ENCODE measurements at regions not wholly inside any gene's neighbourhood (a gene's known extent, or its start where the extent isn't known, plus 50 kb on each side); places are given as distances from the start of the nearest gene placed in this dataset.
"Not testable (repeated sequence)": the region's sequence is repeated elsewhere in the genome, so short reads cannot be mapped to it uniquely, and the experiment has no call there.

DNA sequence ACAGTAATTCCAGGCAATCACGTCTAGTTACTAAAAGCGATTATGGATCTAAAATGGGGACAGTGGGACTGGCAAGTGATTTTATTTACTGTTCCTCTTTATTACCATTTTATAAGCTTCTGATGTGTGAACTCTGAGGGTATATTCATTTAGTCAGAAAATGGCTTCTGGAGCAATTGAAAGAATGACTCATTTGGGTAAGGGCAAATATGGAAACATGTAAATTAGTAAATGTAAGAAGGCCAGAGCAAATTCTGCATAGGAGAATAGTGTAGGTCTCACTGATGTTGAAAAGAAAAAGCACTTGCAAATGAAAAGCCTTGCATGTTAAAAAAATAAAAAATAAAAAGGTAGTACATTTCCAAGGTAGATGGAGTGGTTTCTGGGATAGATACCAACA, 262.2 kb downstream of the KLF5 start:
- H3K27me3 Mint-ChIP-seq: no peaks in the 10 kb centered on the region
- H3K36me3 Mint-ChIP-seq (ENCODE audit: low read depth): no peaks in the 10 kb centered on the region
- no peak for DNase-seq
- H3K27ac Mint-ChIP-seq: no peak overlapping the region
- ChIA-PET CTCF (no interaction called here), POLR2A (no interaction called here)
- H3K4me1 Mint-ChIP-seq: no peaks in the 10 kb centered on the region
- H3K4me3 Mint-ChIP-seq: no peak overlapping the region
- H3K9me3 Mint-ChIP-seq: no peaks in the 10 kb centered on the region

GRCh38 chr13:73317140-73317539, 258.3 kb downstream of the KLF5 start:
- ChIA-PET CTCF (interaction anchor here (0.9 kb wide), 1 partner anchor 12 kb away, joined by 3 read pairs; no protein-coding TSS in a partner anchor), POLR2A (no interaction called here)
- no peak overlapping the region for H3K27ac Mint-ChIP-seq
- H3K9me3 Mint-ChIP-seq: peaks cover 9% of the 10 kb centered on the region
- no peaks in the 10 kb centered on the region for H3K4me1 Mint-ChIP-seq
- H3K36me3 Mint-ChIP-seq (ENCODE audit: low read depth): no peaks in the 10 kb centered on the region
- H3K27me3 Mint-ChIP-seq: no peaks in the 10 kb centered on the region
- no peak for DNase-seq
- no peak overlapping the region for H3K4me3 Mint-ChIP-seq

DNA sequence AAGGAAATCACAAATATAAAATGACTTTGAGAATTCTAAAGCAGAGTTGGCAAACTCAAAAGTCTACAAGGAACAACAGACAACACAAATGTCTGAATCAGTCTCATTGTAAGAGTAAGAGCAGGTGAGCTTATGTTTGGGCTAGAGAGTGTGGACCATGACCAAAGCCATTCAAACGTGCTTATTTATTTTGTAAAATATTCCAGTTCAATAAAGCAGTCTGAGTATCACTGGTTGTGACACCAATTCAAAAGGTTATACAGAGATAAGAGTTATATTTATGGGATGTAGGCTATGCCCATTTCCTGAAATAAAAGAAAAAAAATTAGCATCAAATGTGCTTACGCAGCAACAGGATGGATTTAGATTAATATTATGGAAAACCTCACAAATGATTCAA, 251.6 kb downstream of the KLF5 start:
- CTCF ChIA-PET: interaction anchor here (1.1 kb wide), 1 partner anchor 15 kb away, joined by 3 read pairs; no protein-coding TSS in a partner anchor

DNA sequence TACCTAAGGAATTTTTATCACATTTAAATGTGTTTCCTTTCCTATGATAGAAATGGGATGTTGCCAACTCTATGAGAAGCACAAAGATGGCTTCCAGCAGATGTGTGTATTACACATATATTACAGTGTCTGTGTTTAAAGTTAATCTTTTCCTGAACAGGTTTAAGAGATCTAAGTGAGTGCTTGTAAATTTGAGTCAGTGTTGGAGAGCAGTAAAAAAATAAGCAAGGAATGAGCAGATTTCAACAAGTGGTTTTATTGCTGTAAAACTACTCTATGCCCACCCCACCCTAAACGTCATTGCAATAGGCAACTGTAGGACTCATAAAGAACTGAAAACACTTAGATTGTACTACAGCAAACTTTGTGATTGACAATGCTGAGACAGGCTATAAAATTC, 248.7 kb downstream of the KLF5 start:
- no peaks in the 10 kb centered on the region for H3K27me3 Mint-ChIP-seq
- CTCF ChIA-PET: no interaction called here
- no peak overlapping the region for H3K4me3 Mint-ChIP-seq
- peaks cover 5% of the 10 kb centered on the region for H3K4me1 Mint-ChIP-seq
- no peak for DNase-seq
- no peak overlapping the region for H3K27ac Mint-ChIP-seq
- no peaks in the 10 kb centered on the region for H3K36me3 Mint-ChIP-seq (ENCODE audit: low read depth)
- H3K9me3 Mint-ChIP-seq: no peaks in the 10 kb centered on the region
- POLR2A ChIA-PET: no interaction called here

More for the DNA sequence above, 251.6 kb downstream of the KLF5 start:
- POLR2A ChIA-PET: no interaction called here
- H3K4me1 Mint-ChIP-seq: no peaks in the 10 kb centered on the region
- H3K27ac Mint-ChIP-seq: no peak overlapping the region
- no peak for DNase-seq
- H3K36me3 Mint-ChIP-seq (ENCODE audit: low read depth): no peaks in the 10 kb centered on the region
- no peaks in the 10 kb centered on the region for H3K27me3 Mint-ChIP-seq
- no peak overlapping the region for H3K4me3 Mint-ChIP-seq
- H3K9me3 Mint-ChIP-seq: peaks cover 9% of the 10 kb centered on the region

DNA sequence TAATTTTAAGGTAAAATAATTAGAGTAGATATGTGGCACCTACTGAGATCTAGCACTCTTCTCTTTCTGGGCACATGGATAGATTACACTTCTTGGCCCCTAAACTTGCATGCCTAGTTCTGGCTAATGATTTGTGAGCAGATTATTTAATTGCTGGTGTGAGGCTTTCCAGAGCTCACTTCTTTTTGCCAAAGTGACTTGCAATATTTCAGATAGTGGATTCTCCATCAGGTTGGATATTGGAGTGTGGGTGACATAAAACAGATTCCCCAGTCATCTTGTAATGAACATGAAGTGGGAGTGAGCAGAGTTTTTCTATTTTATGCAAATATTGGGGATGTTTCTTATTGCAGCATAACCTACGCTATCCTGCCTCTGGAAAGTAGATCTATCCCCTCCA, 247.9 kb downstream of the KLF5 start:
- Mint-ChIP-seq H3K4me3 (no peak overlapping the region), H3K27me3 (no peaks in the 10 kb centered on the region), H3K27ac (no peak overlapping the region), H3K4me1 (peaks cover 5% of the 10 kb centered on the region), H3K9me3 (no peaks in the 10 kb centered on the region), H3K36me3 (ENCODE audit: low read depth) (no peaks in the 10 kb centered on the region)
- DNase-seq: no peak
- CTCF ChIA-PET: no interaction called here
- POLR2A ChIA-PET: no interaction called here

DNA sequence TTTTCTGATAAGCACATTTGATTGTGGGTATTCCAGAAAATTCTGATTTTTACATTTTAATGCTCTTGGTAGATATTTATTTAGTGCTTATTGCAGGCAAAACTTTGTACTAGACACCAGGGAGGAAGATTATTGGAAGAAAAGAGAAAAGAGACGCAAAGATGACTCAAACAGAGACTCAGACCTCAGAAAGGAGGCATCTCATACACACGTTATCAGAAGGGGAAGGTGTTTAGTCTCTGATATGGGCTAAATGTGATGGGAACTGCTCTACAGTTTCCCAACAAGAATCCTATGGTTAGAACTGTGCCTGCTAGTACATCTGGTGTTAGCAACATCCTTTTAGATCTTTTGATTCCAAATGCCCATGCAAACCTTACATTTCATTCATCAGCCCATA, 245.6 kb downstream of the KLF5 start:
- H3K4me3 Mint-ChIP-seq: no peak overlapping the region

DNA sequence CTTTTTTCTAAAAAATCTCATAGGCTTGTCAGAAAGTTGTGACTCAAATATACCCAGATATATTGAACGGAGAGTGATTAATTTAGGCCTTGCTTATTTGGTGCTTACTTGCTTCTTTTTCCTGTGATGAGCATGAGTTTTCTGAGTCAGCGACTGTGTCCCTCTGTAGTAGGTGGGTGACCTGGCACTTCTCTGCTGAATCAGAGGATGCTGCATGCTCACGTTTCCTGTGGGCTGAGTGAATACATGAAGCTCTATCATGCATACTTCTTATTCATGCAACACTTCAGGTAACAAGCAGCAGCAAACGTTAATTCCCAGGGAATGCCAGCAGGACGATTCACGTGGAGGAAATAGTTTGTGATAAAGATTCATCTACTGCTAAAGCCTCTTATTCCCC, 245.0 kb downstream of the KLF5 start:
- no peak overlapping the region for H3K27ac Mint-ChIP-seq
- H3K9me3 Mint-ChIP-seq: no peaks in the 10 kb centered on the region
- ChIA-PET CTCF (no interaction called here), POLR2A (no interaction called here)
- no peaks in the 10 kb centered on the region for H3K27me3 Mint-ChIP-seq
- DNase-seq: no peak
- no peak overlapping the region for H3K4me3 Mint-ChIP-seq
- H3K4me1 Mint-ChIP-seq: peaks cover 5% of the 10 kb centered on the region
- H3K36me3 Mint-ChIP-seq (ENCODE audit: low read depth): no peaks in the 10 kb centered on the region

More for the DNA sequence above, 245.6 kb downstream of the KLF5 start:
- H3K4me1 Mint-ChIP-seq: peaks cover 5% of the 10 kb centered on the region
- no peaks in the 10 kb centered on the region for H3K36me3 Mint-ChIP-seq (ENCODE audit: low read depth)
- no peak for DNase-seq
- H3K27me3 Mint-ChIP-seq: no peaks in the 10 kb centered on the region
- POLR2A ChIA-PET: interaction anchor here (0.6 kb wide), 1 partner anchor 349 kb away, joined by 3 read pairs; no protein-coding TSS in a partner anchor
- no peak overlapping the region for H3K27ac Mint-ChIP-seq
- no peaks in the 10 kb centered on the region for H3K9me3 Mint-ChIP-seq
- CTCF ChIA-PET: interaction anchor here (0.6 kb wide), 2 partner anchors 63 to 242 kb away, joined by 4 read pairs; no protein-coding TSS in a partner anchor

DNA sequence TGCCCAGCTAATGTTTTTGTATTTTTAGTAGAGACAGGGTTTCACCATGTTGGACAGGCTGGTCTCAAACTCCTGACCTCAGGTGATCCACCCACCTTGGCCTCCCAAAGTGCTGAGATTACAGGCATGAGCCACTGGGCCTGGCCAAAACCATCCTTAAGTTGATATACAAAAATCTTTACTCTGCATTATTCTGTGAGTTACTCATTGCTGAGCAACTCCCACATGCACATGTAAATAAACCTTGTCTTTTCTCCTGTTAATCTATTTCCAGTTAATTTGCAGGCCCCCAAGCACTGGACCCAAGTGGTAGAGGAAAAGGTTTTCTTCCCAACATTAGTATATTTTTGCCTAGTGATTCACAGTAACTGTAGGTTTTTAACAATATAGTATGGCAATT, 242.8 kb downstream of the KLF5 start:
- CTCF ChIA-PET; H3K4me1 Mint-ChIP-seq; H3K4me3 Mint-ChIP-seq; H3K36me3 Mint-ChIP-seq (ENCODE audit: low read depth); POLR2A ChIA-PET; DNase-seq; H3K9me3 Mint-ChIP-seq; H3K27ac Mint-ChIP-seq; H3K27me3 Mint-ChIP-seq: not testable (repeated sequence)

DNA sequence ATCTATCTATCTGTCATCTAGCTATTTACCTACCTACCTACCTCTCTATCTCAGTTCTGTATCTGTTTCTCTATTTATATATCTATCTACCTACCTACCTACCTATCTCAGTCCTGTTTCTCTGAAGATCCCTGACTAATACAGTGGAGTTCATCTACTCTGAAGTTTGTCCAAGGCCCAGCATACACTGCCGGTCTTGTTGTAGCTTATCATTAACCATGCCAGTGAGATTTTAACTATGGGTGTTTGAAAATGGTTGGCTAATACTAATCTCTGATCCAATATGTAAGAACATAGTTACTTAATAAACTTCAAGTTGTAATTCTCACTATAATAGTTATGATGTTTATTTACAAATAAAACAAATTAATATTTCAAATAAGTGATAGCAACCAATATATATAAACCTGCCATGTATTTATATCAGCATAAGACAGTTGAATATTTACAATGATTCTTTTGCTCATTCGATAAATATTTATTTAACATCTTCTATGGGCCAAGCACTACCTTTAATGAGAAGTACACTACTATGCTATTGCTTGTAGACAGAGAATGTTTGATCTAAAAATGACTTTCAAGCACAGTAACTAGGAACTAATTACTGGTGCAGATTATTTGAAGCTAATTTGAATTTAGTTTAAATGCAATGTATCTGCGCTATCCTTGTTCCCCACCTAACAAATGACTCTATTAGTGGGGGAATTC, 242.1 kb downstream of the KLF5 start:
- no peaks in the 10 kb centered on the region for H3K27me3 Mint-ChIP-seq
- DNase-seq: no peak
- no peak overlapping the region for H3K27ac Mint-ChIP-seq
- no peak overlapping the region for H3K4me3 Mint-ChIP-seq
- ChIA-PET CTCF (no interaction called here), POLR2A (no interaction called here)
- no peaks in the 10 kb centered on the region for H3K9me3 Mint-ChIP-seq
- peaks cover 5% of the 10 kb centered on the region for H3K4me1 Mint-ChIP-seq
- no peaks in the 10 kb centered on the region for H3K36me3 Mint-ChIP-seq (ENCODE audit: low read depth)

GRCh38 chr13:73299787-73300186, 241.0 kb downstream of the KLF5 start:
- Mint-ChIP-seq H3K27ac (no peak overlapping the region), H3K27me3 (no peaks in the 10 kb centered on the region), H3K4me1 (peaks cover 5% of the 10 kb centered on the region), H3K4me3 (no peak overlapping the region), H3K36me3 (ENCODE audit: low read depth) (no peaks in the 10 kb centered on the region), H3K9me3 (no peaks in the 10 kb centered on the region)
- ChIA-PET POLR2A (no interaction called here), CTCF (no interaction called here)
- DNase-seq: no peak

- H3K36me3 Mint-ChIP-seq (ENCODE audit: low read depth): no peaks in the 10 kb centered on the region
- DNase-seq: no peak
- H3K27me3 Mint-ChIP-seq: peaks cover 2% of the 10 kb centered on the region
- no peaks in the 10 kb centered on the region for H3K4me1 Mint-ChIP-seq
- ChIA-PET POLR2A (no interaction called here), CTCF (no interaction called here)
- H3K4me3 Mint-ChIP-seq: no peak overlapping the region
- no peaks in the 10 kb centered on the region for H3K9me3 Mint-ChIP-seq
- no peak overlapping the region for H3K27ac Mint-ChIP-seq
Observed at GRCh38 chr13:73293913-73294523, 235.2 kb downstream of the KLF5 start.

- ChIA-PET POLR2A (interaction anchor here (0.6 kb wide), 1 partner anchor 321 kb away, joined by 3 read pairs; no protein-coding TSS in a partner anchor), CTCF (interaction anchor here (0.6 to 0.7 kb wide), 4 partner anchors 122 to 329 kb away, joined by 3 to 8 read pairs (median 3); no protein-coding TSS in a partner anchor)
- Mint-ChIP-seq H3K27ac (no peak overlapping the region), H3K27me3 (peaks cover 2% of the 10 kb centered on the region), H3K4me3 (no peak overlapping the region), H3K9me3 (peaks cover 2% of the 10 kb centered on the region), H3K4me1 (no peaks in the 10 kb centered on the region), H3K36me3 (ENCODE audit: low read depth) (no peaks in the 10 kb centered on the region)
- no peak for DNase-seq
Observed at GRCh38 chr13:73292127-73292526, 233.3 kb downstream of the KLF5 start.

DNA sequence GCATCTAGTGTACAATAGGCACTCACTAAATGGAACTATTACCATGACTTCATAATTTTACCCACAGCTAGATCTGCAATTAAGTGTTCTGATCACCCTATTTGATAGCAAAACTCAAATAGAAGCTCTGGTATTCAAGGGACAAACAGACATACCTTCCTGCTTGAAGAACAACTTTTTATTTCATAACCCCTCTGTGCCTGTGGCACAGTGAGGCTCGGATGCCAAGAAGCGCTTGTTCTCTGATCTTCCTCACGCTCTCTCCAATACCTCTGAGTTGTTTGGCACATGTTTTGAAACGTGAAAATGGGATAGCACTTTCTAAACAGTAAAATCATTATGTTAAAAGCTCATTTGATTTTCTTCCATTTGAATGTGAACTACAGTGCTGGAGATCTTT, 232.0 kb downstream of the KLF5 start:
- DNase-seq: no peak
- CTCF ChIA-PET: no interaction called here
- no peak overlapping the region for H3K4me3 Mint-ChIP-seq
- H3K27me3 Mint-ChIP-seq: peaks cover 2% of the 10 kb centered on the region
- POLR2A ChIA-PET: no interaction called here
- H3K4me1 Mint-ChIP-seq: no peaks in the 10 kb centered on the region
- H3K9me3 Mint-ChIP-seq: peaks cover 5% of the 10 kb centered on the region
- no peaks in the 10 kb centered on the region for H3K36me3 Mint-ChIP-seq (ENCODE audit: low read depth)
- H3K27ac Mint-ChIP-seq: no peak overlapping the region

- no peak overlapping the region for H3K27ac Mint-ChIP-seq
- H3K4me1 Mint-ChIP-seq: no peaks in the 10 kb centered on the region
- H3K4me3 Mint-ChIP-seq: no peak overlapping the region
- POLR2A ChIA-PET: no interaction called here
- H3K27me3 Mint-ChIP-seq: peaks cover 2% of the 10 kb centered on the region
- no peak for DNase-seq
- CTCF ChIA-PET: no interaction called here
- no peaks in the 10 kb centered on the region for H3K36me3 Mint-ChIP-seq (ENCODE audit: low read depth)
- peaks cover 5% of the 10 kb centered on the region for H3K9me3 Mint-ChIP-seq
Observed at GRCh38 chr13:73288596-73288995, 229.8 kb downstream of the KLF5 start.

Measured in activated CD4-positive, alpha-beta T cell treated with anti-CD3 and anti-CD28 coated beads, Interleukin-2, amount 10 ng/mL, durations not matched to agents 7 days and 5 days (primary cell).